PC-9 (cell line): ENCODE measurements at regions not wholly inside any gene's neighbourhood (a gene's known extent, or its start where the extent isn't known, plus 50 kb on each side); places are given as distances from the start of the nearest gene placed in this dataset.

ENCODE experiments used
- CTCF ChIP-seq: fragments of 200-600 bp; sonication (generic); conservative IDR thresholded peaks from 2 replicates; pipeline ENCODE4 v1.6.1; 2017; ENCODE audit warnings: mixed run types, antibody characterized with exemption, mild to moderate bottlenecking, moderate library complexity
- EZH2 ChIP-seq: fragments of 200-600 bp; sonication (generic); IDR thresholded peaks from 2 replicates; pipeline ENCODE4 v1.8.0; 2017; ENCODE audit warnings: antibody characterized with exemption, low read depth

GRCh38 chr13:81565849-81566248 lies 1224.9 kb upstream of the SPRY2 start:
- no peak for TF ChIP-seq CTCF
- TF ChIP-seq EZH2, result no peak
